HG02623 (cell line): ENCODE measurements at regions not wholly inside any gene's neighbourhood (a gene's known extent, or its start where the extent isn't known, plus 50 kb on each side); places are given as distances from the start of the nearest gene placed in this dataset.

ENCODE experiments used
- ATAC-seq: cut with Tn5 transposase; IDR thresholded peaks from one replicate; pipeline ENCODE4 v1.9.1; 2021; ENCODE audit warnings: moderate library complexity; ENCODE audit not compliant: unreplicated experiment

GRCh38 chrX:36436361-36436760 is 516.8 kb downstream of the CFAP47 start:
- ATAC-seq: no peak

DNA sequence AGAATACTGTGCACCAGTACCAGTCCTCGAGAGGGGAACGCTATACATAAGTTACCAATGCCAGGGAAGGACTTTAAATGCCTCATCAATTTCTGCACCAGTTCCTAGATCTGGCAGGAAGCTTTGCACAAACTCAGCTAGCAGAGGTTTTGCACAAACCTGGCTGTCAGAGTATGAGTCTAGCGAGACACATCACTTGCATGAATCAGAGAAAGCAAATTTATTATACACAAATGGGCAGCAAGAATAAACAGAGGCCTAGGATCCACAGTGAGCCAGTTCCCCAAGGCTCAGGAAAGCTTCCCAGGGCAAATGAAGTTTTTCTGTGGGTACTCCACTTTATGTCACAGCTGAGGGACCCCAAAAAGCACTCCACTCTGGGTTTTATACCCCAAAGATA is 523.5 kb downstream of the CFAP47 start:
- ATAC-seq: no peak

GRCh38 chrX:36445566-36445965 is 526.0 kb downstream of the CFAP47 start:
- ATAC-seq: no peak

DNA sequence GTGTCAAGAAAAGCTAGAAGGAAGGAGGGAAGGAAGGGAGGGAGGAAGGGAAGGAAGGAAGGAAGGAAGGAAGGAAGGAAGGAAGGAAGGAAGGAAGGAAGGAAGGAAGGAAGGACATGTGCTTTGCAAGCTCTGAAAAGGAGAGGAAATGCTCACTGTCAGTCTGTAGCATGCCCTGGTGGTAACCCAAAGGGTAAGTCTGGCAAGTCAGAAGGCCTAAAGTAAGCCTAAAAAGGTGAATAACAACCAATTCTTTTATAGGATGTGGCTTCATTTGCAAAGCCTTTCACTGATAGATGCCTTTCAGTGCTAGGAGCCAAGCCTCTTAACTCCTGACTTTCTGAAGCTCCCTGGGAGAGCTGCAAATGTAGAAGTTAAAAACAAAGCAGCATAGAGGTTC is 542.6 kb downstream of the CFAP47 start:
- ATAC-seq: no peak

- no peak for ATAC-seq
Measured at GRCh38 chrX:36480441-36480990, 527.6 kb upstream of the FAM47C start.

DNA sequence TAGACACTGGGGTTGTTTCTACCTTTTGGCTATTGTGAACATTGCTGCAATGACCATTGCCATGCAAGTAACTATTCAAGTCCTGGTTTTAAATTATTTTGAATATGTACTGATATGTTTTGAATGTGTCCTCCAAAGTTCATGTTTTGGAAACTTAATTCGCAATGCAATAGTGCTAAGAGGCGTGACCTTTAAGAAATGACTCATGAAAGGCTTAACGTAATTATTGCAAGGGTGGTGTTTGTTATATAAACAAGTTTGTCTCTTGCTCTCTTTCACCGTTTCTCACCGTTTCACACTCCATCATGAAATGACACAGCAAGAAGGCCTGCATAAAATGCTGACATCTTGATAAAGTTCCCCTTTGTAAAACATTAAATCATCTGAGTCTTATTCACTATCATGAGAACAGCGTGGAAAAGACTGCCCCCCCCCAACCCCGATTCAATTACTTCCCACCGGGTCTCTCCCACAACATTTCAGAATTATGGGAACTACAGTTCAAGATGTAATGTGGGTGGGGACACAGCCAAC is 506.9 kb upstream of the FAM47C start:
- ATAC-seq: no peak

- ATAC-seq: no peak
Measured at GRCh38 chrX:36504625-36505024, 503.5 kb upstream of the FAM47C start.

- no peak for ATAC-seq
Measured at GRCh38 chrX:36508042-36508441, 500.1 kb upstream of the FAM47C start.

GRCh38 chrX:36510736-36511135 is 497.4 kb upstream of the FAM47C start:
- no peak for ATAC-seq

GRCh38 chrX:36528661-36529060 is 479.5 kb upstream of the FAM47C start:
- no peak for ATAC-seq

GRCh38 chrX:36534900-36535299 is 473.3 kb upstream of the FAM47C start:
- no peak for ATAC-seq

DNA sequence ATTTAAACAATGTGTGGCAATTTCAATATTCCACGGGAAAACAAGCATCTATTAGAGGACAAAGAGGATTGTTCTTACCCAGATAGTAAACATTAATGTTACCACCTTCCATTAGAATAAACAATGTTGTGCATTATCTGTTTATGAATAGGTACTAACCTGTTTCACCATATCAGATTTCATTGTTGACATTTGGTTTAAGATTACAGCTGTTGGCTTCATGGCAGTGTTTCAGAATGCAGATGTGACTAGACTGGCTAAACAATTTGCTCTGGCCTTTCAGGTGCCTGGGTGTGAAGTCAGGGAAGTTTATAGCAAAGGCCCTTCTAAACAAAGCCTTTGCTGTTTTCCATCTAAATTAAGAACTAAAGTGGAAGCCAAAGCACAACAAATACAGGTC is 464.7 kb upstream of the FAM47C start:
- no peak for ATAC-seq

DNA sequence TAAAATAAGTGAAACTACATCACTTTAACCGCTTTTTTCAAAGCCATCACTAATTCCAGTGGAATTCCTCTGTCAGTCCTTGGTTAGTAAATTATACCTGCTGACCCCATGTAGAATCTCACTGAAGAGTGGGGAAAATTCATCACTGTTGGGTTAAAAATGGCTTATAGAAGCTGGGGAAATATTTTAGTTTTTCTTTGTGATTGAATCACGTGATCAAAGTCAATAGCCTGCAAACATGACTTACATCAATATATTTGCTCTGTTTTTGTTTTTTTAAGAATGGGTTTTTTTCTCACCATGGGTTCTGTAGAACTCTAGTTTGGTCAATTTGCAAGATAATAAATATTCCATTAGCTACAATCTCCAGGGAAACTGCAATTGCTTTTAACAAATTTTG is 445.2 kb upstream of the FAM47C start:
- ATAC-seq: no peak

DNA sequence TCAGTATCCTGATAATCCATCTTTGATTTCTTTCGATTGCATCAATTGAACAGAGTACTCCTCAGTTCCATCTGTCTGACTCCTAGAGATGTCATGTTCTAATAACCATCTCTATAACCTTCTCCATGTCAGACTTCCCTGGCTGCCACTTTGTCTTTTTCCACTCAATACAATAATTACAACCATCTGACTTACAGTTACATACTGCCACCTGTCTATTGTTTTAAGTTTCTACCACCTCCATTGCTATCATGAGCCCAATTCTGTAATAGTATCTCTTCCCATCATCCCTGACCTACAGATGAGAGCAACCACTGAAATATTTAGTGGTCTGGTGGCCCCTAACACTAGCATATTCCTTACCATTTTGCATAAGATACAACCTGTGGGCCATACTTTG is 439.2 kb upstream of the FAM47C start:
- ATAC-seq: no peak

- ATAC-seq: no peak
Measured at GRCh38 chrX:36573720-36574119, 434.4 kb upstream of the FAM47C start.

GRCh38 chrX:36575670-36576069 is 432.5 kb upstream of the FAM47C start:
- no peak for ATAC-seq

GRCh38 chrX:36577006-36577405 is 431.2 kb upstream of the FAM47C start:
- ATAC-seq: no peak

DNA sequence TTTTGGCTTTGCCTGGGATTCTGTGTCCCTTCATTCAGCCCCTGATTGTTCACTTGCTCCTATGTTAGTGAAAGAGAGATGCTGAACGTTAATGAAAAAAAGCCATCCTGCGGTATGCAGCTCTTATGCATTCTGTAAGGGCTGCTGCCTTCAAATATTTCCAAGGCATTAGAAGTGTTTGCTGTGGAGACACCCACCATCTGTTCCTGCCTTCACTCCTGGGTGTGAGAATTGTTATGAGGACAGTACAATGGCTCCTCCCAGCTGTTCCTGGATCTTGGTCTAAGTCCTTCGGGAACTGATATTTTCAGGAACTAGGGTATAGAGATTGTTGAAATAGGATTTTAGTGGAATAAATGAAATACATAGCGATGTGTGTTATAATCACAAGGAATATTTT is 427.1 kb upstream of the FAM47C start:
- no peak for ATAC-seq

DNA sequence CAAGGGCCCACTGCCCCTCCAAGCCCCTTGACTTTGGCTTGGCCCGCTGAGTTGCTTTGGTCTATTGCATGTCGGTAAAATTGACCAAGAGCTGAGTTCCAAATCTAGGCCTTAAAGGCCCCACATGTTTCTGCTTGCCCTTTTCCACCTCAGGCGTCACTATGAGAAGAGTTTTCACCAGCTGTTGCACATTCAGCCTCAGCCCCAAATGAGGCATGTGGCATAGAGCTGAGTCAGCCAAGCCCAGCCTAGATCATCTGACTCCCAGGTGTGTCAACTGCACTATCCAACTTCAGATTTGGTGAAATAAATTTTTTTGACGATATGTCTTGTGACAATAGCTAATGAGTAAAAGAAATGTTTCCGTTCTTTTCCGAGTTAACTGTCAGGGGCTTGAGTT is 424.5 kb upstream of the FAM47C start:
- ATAC-seq: no peak

- no peak for ATAC-seq
Measured at GRCh38 chrX:36609616-36610585, 398.3 kb upstream of the FAM47C start.

DNA sequence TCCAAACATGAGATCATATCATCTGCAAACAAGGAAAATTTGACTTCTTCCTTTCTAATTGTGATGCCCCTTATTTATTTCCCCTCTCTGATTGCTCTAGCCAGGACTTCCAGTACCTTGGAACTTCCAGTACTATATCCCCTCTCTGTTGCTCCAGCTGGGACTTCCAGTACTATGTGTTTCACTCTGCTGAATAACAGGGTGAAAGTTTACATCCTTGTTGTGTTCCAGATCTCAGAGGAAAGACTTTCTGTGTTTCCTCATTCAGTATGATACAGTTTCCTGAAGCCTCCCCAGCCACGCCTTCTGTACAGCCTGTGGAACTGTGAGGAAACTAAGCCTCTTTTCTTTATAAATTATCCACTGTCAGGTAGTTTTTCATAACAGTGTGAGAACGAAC is 381.3 kb upstream of the FAM47C start:
- ATAC-seq: no peak

GRCh38 chrX:36640232-36640631 is 367.9 kb upstream of the FAM47C start:
- no peak for ATAC-seq
